H1 (cell line): ENCODE measurements at regions not wholly inside any gene's neighbourhood (a gene's known extent, or its start where the extent isn't known, plus 50 kb on each side); places are given as distances from the start of the nearest gene placed in this dataset.

Experiments
- CTCF ChIA-PET: fragments of 300-600 bp; sonication (Branson Sonifier 250); formaldehyde crosslinking; loops from one replicate; lab custom pipeline; 2021; ENCODE audit not compliant: partially characterized antibody; lab: Charles Lee
- POLR2A ChIA-PET: fragments of 300-600 bp; sonication (Branson Sonifier 250); formaldehyde crosslinking; loops from one replicate; lab custom pipeline; 2021; ENCODE audit warnings: inconsistent platforms; ENCODE audit not compliant: partially characterized antibody; lab: Charles Lee
- DNase-seq, 2 experiments: peaks; one replicate each; pipeline versions ENCODE4 v3.0.0 to v3.0.0-alpha.2; 2010 to 2022; ENCODE audit warnings: low spot score in 2 of 2, low read depth in 1 of 2, mixed read lengths in 1 of 2
- FAIRE-seq: peaks from 2 replicates; lab custom pipeline; 2011; peaks lifted over from hg19 to GRCh38; lab: Jason Lieb, UNC
- H2AFZ ChIP-seq: 2 replicates; pipeline ENCODE4 v1.8.1; 2012; ENCODE audit warnings: low read length, inconsistent platforms
- H2AK5ac ChIP-seq: 2 replicates; pipeline ENCODE4 v1.6.1; 2013; ENCODE audit warnings: low read depth, low read length
- H2BK120ac ChIP-seq: replicated peaks from 2 replicates; pipeline ENCODE3; 2013; ENCODE audit warnings: low read depth, low read length, inconsistent platforms
- H2BK12ac ChIP-seq: 2 replicates; pipeline ENCODE4 v1.6.1; 2013; ENCODE audit warnings: low read depth, low read length
- H2BK15ac ChIP-seq: 2 replicates; pipeline ENCODE4 v1.6.1; 2013; ENCODE audit warnings: low read length
- H2BK20ac ChIP-seq: 2 replicates; pipeline ENCODE4 v1.6.1; 2013; ENCODE audit warnings: low read length
- H2BK5ac ChIP-seq: 2 replicates; pipeline ENCODE4 v1.6.1; 2013; ENCODE audit warnings: low read depth, low read length
- H3K14ac ChIP-seq: 2 replicates; pipeline ENCODE4 v1.6.1; 2013; ENCODE audit warnings: inconsistent platforms; ENCODE audit not compliant: insufficient read length
- H3K18ac ChIP-seq: 2 replicates; pipeline ENCODE4 v1.6.1; 2013; ENCODE audit warnings: low read length; ENCODE audit errors: extremely low read depth
- H3K23ac ChIP-seq: 2 replicates; pipeline ENCODE4 v1.6.1; 2013; ENCODE audit warnings: inconsistent platforms; ENCODE audit not compliant: insufficient read length
- H3K23me2 ChIP-seq: 2 replicates; pipeline ENCODE4 v1.6.1; 2013; ENCODE audit warnings: low read depth, low read length
- H3K27ac ChIP-seq: 2 replicates; pipeline ENCODE4 v1.6.1; 2011; ENCODE audit warnings: low read depth, low read length, inconsistent platforms
- H3K27me3 ChIP-seq, 4 experiments: replicated peaks in 1 of 4; 1 replicate in 1 of 4; 2 replicates in 3 of 4; pipeline versions ENCODE4 v1.6.1 to v1.8.1; 2011 to 2013; ENCODE audit warnings: low read length in 3 of 4, mild to moderate bottlenecking in 3 of 4, inconsistent platforms in 2 of 4, mixed read lengths in 2 of 4, moderate library complexity in 1 of 4; ENCODE audit not compliant: control insufficient read depth in 3 of 4, insufficient read depth in 3 of 4; ENCODE audit errors: extremely low read depth in 1 of 4
- H3K36me3 ChIP-seq, 4 experiments: 2 replicates each; pipeline versions ENCODE4 v1.6.1 to v1.8.1; 2011 to 2013; ENCODE audit warnings: mild to moderate bottlenecking in 4 of 4, low read length in 3 of 4, moderate library complexity in 2 of 4, control low read depth in 1 of 4, inconsistent platforms in 1 of 4; ENCODE audit not compliant: insufficient read depth in 4 of 4, control insufficient read depth in 2 of 4
- H3K4ac ChIP-seq: replicated peaks from 2 replicates; pipeline ENCODE3; 2013; ENCODE audit warnings: low read length, low read depth, mixed read lengths, inconsistent platforms; ENCODE audit not compliant: insufficient read length
- H3K4me1 ChIP-seq, 4 experiments: replicated peaks in 1 of 4; 1 replicate in 1 of 4; 2 replicates in 3 of 4; pipeline versions ENCODE4 v1.6.1 to v1.8.1; 2011 to 2013; ENCODE audit warnings: low read length in 3 of 4, inconsistent platforms in 2 of 4, mixed read lengths in 1 of 4; ENCODE audit not compliant: insufficient read depth in 4 of 4, control insufficient read depth in 3 of 4
- H3K4me2 ChIP-seq, 2 experiments: 2 replicates each; pipeline versions ENCODE4 v1.6.1 to v1.8.1; 2011 to 2013; ENCODE audit warnings: low read depth in 2 of 2, low read length in 2 of 2, control low read depth in 1 of 2, inconsistent platforms in 1 of 2, mild to moderate bottlenecking in 1 of 2; ENCODE audit not compliant: insufficient read depth in 1 of 2
- H3K4me3 ChIP-seq, 4 experiments: fragments of 200-600, 300-600 bp in 1 of 4; sonication (generic), shearing (Covaris generic), sonication (Bioruptor Twin) in 1 of 4; 2 replicates each; pipeline versions ENCODE4 v1.5.1 to v1.8.1; 2011 to 2016; ENCODE audit warnings: low read length in 4 of 4, low read depth in 3 of 4, control low read depth in 2 of 4, inconsistent platforms in 2 of 4, mild to moderate bottlenecking in 2 of 4, mixed read lengths in 1 of 4, moderate library complexity in 1 of 4; ENCODE audit not compliant: insufficient read depth in 2 of 4; ENCODE audit errors: extremely low read depth in 1 of 4
- H3K56ac ChIP-seq: replicated peaks from 2 replicates; pipeline ENCODE3; 2013; ENCODE audit warnings: low read depth, mild to moderate bottlenecking, mixed read lengths, low read length, inconsistent platforms; ENCODE audit not compliant: insufficient read length
- H3K79me1 ChIP-seq: 2 replicates; pipeline ENCODE4 v1.6.1; 2013; ENCODE audit warnings: low read depth, low read length, control low read depth
- H3K79me2 ChIP-seq, 2 experiments: 2 replicates each; pipeline versions ENCODE4 v1.6.1 to v1.8.1; 2012 to 2013; ENCODE audit warnings: low read length in 2 of 2, mild to moderate bottlenecking in 2 of 2, inconsistent platforms in 1 of 2; ENCODE audit not compliant: insufficient read depth in 2 of 2, control insufficient read depth in 1 of 2
- H3K9ac ChIP-seq, 4 experiments: replicated peaks in 1 of 4; 1 replicate in 1 of 4; 2 replicates in 3 of 4; pipeline versions ENCODE4 v1.6.1 to v1.8.1; 2011 to 2013; ENCODE audit warnings: low read depth in 3 of 4, low read length in 3 of 4, control low read depth in 2 of 4, mild to moderate bottlenecking in 2 of 4, moderate library complexity in 2 of 4, inconsistent platforms in 1 of 4; ENCODE audit errors: extremely low read depth in 1 of 4
- H3K9me3 ChIP-seq, 2 experiments: 2 replicates each; pipeline versions ENCODE4 v1.6.1 to v1.8.1; 2012 to 2013; ENCODE audit warnings: mild to moderate bottlenecking in 2 of 2, moderate library complexity in 2 of 2, control low read depth in 1 of 2, inconsistent platforms in 1 of 2, low read depth in 1 of 2, low read length in 1 of 2, mixed read lengths in 1 of 2; ENCODE audit not compliant: insufficient read depth in 2 of 2
- H4K20me1 ChIP-seq, 2 experiments: replicated peaks in 1 of 2; 2 replicates each; pipeline versions ENCODE3 to v1.8.1; 2011 to 2013; ENCODE audit warnings: inconsistent platforms in 2 of 2, low read length in 2 of 2, mild to moderate bottlenecking in 1 of 2; ENCODE audit not compliant: insufficient read depth in 2 of 2, control insufficient read depth in 1 of 2
- H4K5ac ChIP-seq: 2 replicates; pipeline ENCODE4 v1.6.1; 2013; ENCODE audit warnings: low read length, low read depth, mixed read lengths, inconsistent platforms; ENCODE audit not compliant: insufficient read length
- H4K8ac ChIP-seq: 2 replicates; pipeline ENCODE4 v1.8.0; 2013; ENCODE audit warnings: mild to moderate bottlenecking, moderate library complexity, low read length, inconsistent platforms; ENCODE audit not compliant: insufficient read depth; ENCODE audit errors: extremely low read depth
- H4K91ac ChIP-seq: replicated peaks from 2 replicates; pipeline ENCODE3; 2013; ENCODE audit warnings: low read length, mixed read lengths, inconsistent platforms; ENCODE audit not compliant: insufficient read length
- CHD1 ChIP-seq: IDR thresholded peaks from 2 replicates; pipeline ENCODE4 v1.6.1; 2012; ENCODE audit warnings: low read depth, low read length, improper control_type of control experiment
- GTF2F1 ChIP-seq: IDR thresholded peaks from 2 replicates; pipeline ENCODE4 v1.6.1; 2012; ENCODE audit warnings: low read depth, low read length, improper control_type of control experiment, borderline replicate concordance
- HDAC6 ChIP-seq: IDR thresholded peaks from one replicate; pipeline ENCODE4 v1.7.1; 2012; ENCODE audit warnings: low read depth, mild to moderate bottlenecking, inconsistent platforms, low read length, moderate library complexity
- KDM4A ChIP-seq: IDR thresholded peaks from one replicate; pipeline ENCODE4 v1.7.1; 2012; ENCODE audit warnings: low read depth, mild to moderate bottlenecking, moderate library complexity, low read length, inconsistent platforms; ENCODE audit not compliant: severe bottlenecking
- MAFK ChIP-seq: IDR thresholded peaks from 2 replicates; pipeline ENCODE4 v1.6.1; 2012; ENCODE audit warnings: low read depth, mild to moderate bottlenecking, improper control_type of control experiment, low read length
- POLR2AphosphoS5 ChIP-seq: IDR thresholded peaks from 2 replicates; pipeline ENCODE4 v1.6.1; 2011; ENCODE audit warnings: low read depth, low read length
- RBBP5 ChIP-seq: IDR thresholded peaks from 2 replicates; pipeline ENCODE4 v1.7.1; 2012; ENCODE audit warnings: low read depth, mild to moderate bottlenecking, inconsistent platforms, low read length, moderate library complexity, borderline replicate concordance
- SP4 ChIP-seq: IDR thresholded peaks from 2 replicates; pipeline ENCODE4 v1.6.1; 2012; ENCODE audit warnings: low read length, inconsistent platforms
- TAF1 ChIP-seq: IDR thresholded peaks from 2 replicates; pipeline ENCODE4 v1.6.1; 2011; ENCODE audit warnings: mild to moderate bottlenecking, low read depth, low read length

GRCh38 chr15:69874321-69874720 lies 223.4 kb downstream of the TLE3 start:
- no peak overlapping the region for H3K9ac ChIP-seq
- no peak overlapping the region for H2BK15ac ChIP-seq
- no peaks in the 10 kb centered on the region for H3K36me3 ChIP-seq
- no peaks in the 10 kb centered on the region for H3K79me1 ChIP-seq
- no peak for TF ChIP-seq HDAC6
- TF ChIP-seq RBBP5 = no peak
- TF ChIP-seq GTF2F1 = no peak
- no peak for TF ChIP-seq POLR2AphosphoS5
- TF ChIP-seq MAFK = no peak
- no peak for TF ChIP-seq CHD1
- TF ChIP-seq KDM4A = no peak
- no peak for TF ChIP-seq SP4
- no peak for TF ChIP-seq TAF1
- peaks cover 0 to 2% (median 0%) of the 10 kb centered on the region in 4 experiments; a peak in 1 of 7 replicates for H3K4me1 ChIP-seq
- FAIRE-seq (no peak), DNase-seq (no peak)
- no peak overlapping the region for H3K27ac ChIP-seq
- H2BK120ac ChIP-seq = no peak overlapping the region
- no peak overlapping the region for H3K23ac ChIP-seq
- no peak overlapping the region for H4K8ac ChIP-seq
- H3K79me2 ChIP-seq = no peaks in the 10 kb centered on the region
- H4K91ac ChIP-seq = no peak overlapping the region
- no peak overlapping the region for H3K4me3 ChIP-seq
- H3K18ac ChIP-seq = no peak overlapping the region
- no peak overlapping the region for H2AK5ac ChIP-seq
- H3K14ac ChIP-seq = no peak overlapping the region
- no peak overlapping the region for H2BK12ac ChIP-seq
- CTCF ChIA-PET = interaction anchor here (1.0 to 1.8 kb wide), 4 partner anchors 8 to 112 kb away, joined by 3 to 4 read pairs (median 4); no protein-coding TSS in a partner anchor
- H3K27me3 ChIP-seq = no peaks in the 10 kb centered on the region
- H3K4ac ChIP-seq = no peak overlapping the region
- H2BK20ac ChIP-seq = no peak overlapping the region
- no peak overlapping the region for H3K56ac ChIP-seq
- H2AFZ ChIP-seq = no peak overlapping the region
- H3K9me3 ChIP-seq = peaks cover 4 to 9% of the 10 kb centered on the region in 2 experiments; a peak in 1 of 4 replicates
- no peaks in the 10 kb centered on the region for H3K23me2 ChIP-seq
- no peak overlapping the region for H4K5ac ChIP-seq
- H4K20me1 ChIP-seq = no peaks in the 10 kb centered on the region
- H2BK5ac ChIP-seq = no peak overlapping the region
- POLR2A ChIA-PET = no interaction called here
- H3K4me2 ChIP-seq = no peak overlapping the region
